ENCODE measurements at regions not wholly inside any gene's neighbourhood (a gene's known extent, or its start where the extent isn't known, plus 50 kb on each side); places are given as distances from the start of the nearest gene placed in this dataset.

- TF ChIP-seq CTCF (IDR thresholded peaks at IDR 0.05 in 4 of 5, conservative IDR thresholded peaks at IDR 0.05 in 1 of 5) (no peak), POLR2A (IDR thresholded peaks at IDR 0.05) (no peak)
Observed at GRCh38 chr4:114208574-114209151, 229.2 kb upstream of the ARSJ start.

Measured in gastrocnemius medialis (tissue), 4 donors.